ENCODE measurements at regions not wholly inside any gene's neighbourhood (a gene's known extent, or its start where the extent isn't known, plus 50 kb on each side); places are given as distances from the start of the nearest gene placed in this dataset.

- no peak for DNase-seq (ENCODE audit: low spot score)
Measured at GRCh38 chr7:136251826-136252225, 274.7 kb upstream of the MTPN start.

DNA sequence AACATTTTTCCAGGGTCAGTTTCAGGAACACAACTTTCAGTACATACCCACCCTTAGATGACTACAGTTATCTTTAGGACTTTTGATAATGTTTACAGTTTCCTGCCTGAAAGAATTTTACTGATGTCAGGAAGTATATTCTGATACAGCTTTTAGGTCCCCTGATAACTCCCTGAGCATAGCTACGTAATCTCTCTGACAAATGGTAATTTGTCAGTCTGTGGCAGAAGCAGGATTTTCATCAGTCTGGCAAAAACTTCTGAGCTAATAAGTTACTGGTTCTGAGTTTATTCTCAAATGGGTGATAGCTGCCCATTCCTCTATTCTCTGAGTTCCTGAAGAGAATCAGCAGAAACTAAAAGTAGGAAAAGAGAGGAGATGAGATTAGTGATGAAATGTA is 270.1 kb upstream of the MTPN start:
- no peak for DNase-seq (ENCODE audit: low spot score)

DNA sequence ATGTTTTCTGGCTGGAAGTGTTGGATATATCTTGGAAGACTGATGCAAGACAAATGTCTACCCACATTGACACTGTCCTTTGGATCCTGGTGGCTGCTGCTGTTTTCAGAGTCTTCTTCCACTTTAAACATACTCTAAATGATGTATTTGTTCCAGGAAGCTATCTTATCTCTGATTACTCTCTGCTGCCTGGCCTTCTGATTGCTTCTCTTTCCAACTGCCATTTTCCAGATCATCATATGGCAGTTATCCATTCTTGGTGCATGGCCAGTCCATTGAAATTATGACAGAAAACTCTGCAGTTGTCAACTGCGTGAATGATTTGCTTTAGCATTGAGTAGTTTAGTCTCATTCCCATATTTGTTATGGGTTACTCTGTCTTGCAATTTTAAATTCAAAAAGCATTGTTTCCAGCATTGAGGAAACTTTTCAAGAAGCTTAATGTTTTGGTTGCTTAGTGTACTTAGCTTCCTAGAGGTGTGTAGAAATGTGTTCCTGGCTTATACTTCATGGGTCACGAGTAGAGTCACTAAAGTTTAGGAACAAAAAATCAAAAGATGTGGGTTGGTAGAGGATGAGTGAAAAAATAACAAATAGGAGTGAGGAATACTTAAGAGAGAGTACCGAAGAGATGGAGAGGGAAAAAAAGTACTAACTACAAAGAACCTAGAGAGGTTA is 268.3 kb upstream of the MTPN start:
- no peak for DNase-seq (ENCODE audit: low spot score)

DNA sequence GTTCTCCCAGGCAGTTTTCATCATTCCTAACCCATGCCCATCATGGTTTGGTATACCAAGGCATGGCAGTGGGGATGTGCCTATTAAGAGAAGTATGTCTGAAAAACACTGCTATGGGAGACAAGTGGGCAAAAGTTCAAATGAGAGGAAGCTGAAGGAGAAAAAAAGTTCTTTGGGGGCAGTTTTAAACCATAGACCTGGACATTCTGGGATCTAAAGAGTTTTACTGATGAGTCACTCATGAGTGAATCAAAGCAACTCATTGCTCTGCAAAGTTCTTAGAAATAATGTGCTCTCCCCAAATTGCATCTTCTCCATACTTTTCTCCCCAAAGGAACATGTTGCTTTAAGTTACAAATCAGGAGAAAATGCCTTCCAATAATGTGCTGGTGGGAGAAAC is 256.9 kb upstream of the MTPN start:
- no peak for DNase-seq (ENCODE audit: low spot score)

GRCh38 chr7:136230210-136230609 is 253.1 kb upstream of the MTPN start:
- no peak for DNase-seq (ENCODE audit: low spot score)

- no peak for DNase-seq (ENCODE audit: low spot score)
Measured at GRCh38 chr7:136229790-136230189, 252.6 kb upstream of the MTPN start.

DNA sequence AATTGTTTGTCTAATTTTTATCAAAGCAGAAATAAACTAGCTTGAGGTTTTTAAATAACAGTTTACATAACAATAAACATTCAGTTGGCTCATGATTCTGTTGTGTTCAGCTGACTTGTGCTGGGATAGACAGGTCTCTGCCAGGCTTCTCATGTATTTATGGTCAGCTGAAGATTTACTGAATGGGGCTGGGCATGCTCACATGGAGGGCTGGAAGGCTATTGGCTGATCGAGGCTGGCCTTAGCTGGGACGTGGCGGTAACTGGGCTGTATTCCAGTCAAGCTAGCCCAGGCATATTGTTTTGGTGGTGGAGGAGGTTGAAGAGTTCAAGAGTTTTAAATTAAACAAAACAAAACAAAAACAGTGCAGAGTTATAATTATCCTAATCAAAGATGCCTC is 251.0 kb upstream of the MTPN start:
- DNase-seq (ENCODE audit: low spot score), result no peak

DNA sequence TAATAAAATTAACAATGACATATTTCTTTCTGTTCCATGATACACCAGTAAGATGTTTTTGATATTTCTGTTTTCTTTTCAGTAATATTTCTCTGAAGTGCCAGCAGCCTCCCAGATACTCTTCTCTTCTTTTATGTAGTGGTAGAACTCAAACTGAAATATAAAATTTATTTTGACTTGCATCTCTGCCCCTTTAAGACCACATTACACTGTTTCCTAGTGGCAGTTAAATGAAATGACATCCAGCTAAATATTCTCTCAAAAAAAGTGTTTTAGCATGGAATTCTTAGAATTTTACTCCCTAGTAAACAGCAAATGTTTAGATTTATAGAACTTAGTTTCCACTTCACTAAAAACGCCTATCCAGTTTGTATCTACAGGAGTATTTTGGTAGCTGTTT is 237.2 kb upstream of the MTPN start:
- DNase-seq (ENCODE audit: low spot score), result no peak

DNA sequence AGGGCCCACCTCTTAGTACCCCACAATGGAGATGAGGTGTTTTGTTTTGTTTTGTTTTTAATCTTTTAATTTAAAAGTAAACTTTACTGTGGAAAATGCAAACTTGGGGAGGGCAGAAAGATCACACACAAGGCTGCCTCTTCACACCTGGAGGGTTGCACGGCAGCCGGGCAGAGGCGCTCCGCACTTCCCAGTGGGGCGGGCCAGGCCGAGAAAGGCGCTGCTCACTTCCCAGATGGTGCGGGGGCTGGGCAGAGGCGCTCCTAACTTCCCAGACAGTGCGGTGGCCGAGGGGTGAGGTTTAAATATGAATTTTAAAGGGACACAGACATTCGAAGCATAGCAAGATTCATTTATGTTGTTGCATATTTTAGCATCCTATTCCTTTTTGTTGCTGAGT is 235.9 kb upstream of the MTPN start:
- DNase-seq (ENCODE audit: low spot score), result no peak

GRCh38 chr7:136210664-136211063 is 233.5 kb upstream of the MTPN start:
- DNase-seq (ENCODE audit: low spot score), result no peak

GRCh38 chr7:136210079-136210478 is 232.9 kb upstream of the MTPN start:
- DNase-seq (ENCODE audit: low spot score), result no peak

DNA sequence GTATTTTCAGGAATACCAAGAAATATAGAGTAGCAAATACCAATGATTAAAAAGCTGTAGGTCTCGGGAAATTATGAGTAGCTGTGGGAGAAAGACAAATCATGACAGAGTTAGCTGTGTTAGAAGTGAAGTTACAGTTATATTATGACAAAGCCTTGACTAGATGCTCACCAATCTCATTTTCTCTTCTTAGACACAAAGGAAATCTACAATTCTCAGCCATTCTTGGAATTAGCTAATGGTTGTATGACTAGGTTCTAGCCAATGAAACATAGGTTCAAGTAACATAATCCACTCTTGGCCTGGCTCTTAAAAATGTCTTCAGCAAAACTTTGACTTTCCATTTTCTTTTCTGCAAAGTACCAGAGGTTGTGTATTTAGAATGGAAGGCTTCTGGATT is 228.8 kb upstream of the MTPN start:
- DNase-seq (ENCODE audit: low spot score), result no peak

DNA sequence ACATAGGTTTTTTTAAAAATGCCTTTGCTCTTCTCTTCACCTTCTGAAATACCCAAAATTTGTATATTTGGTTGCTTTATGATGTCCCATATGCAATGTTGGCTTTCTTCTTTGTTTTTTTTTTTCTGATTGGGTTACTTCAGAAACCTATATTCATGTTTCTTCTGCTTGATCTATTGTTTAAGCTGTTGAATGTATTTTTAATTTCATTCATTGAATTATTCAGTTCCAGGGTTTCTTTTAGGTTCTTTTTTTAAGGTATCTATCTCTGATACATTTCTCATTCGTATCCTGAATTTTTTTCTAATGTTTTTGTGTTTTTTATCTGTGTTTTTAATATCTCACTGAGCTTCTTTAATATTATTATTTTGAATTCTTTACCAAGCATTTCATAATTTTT is 221.0 kb upstream of the MTPN start:
- no peak for DNase-seq (ENCODE audit: low spot score)

- no peak for DNase-seq (ENCODE audit: low spot score)
Measured at GRCh38 chr7:136194878-136195277, 217.7 kb upstream of the MTPN start.

- no peak for DNase-seq (ENCODE audit: low spot score)
Measured at GRCh38 chr7:136193940-136194339, 216.8 kb upstream of the MTPN start.

- DNase-seq (ENCODE audit: low spot score), result no peak
Measured at GRCh38 chr7:136189506-136189998, 212.4 kb upstream of the MTPN start.

- DNase-seq (ENCODE audit: low spot score), result no peak
Measured at GRCh38 chr7:136186281-136186680, 209.1 kb upstream of the MTPN start.

- no peak for DNase-seq (ENCODE audit: low spot score)
Measured at GRCh38 chr7:136184719-136185118, 207.6 kb upstream of the MTPN start.

DNA sequence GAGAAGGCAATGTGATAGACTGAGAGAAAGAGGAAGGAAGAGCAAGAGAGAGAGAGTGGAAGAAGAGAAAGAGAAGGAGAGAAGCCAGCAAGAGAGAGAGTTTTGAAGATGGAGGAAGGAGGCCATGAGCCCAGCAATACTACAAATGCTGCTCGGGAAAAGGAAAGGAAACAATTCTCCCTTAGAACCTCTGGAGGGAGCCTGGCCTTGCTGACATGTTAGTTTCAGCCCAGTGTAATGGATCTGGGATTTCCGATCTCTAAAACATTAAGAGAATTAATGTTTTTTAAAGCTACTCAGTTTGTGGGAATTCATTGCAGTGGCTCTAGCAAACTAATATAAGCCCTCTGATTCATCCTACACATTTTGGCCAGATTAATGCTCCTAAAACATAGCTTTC is 206.8 kb upstream of the MTPN start:
- DNase-seq (ENCODE audit: low spot score), result no peak

DNA sequence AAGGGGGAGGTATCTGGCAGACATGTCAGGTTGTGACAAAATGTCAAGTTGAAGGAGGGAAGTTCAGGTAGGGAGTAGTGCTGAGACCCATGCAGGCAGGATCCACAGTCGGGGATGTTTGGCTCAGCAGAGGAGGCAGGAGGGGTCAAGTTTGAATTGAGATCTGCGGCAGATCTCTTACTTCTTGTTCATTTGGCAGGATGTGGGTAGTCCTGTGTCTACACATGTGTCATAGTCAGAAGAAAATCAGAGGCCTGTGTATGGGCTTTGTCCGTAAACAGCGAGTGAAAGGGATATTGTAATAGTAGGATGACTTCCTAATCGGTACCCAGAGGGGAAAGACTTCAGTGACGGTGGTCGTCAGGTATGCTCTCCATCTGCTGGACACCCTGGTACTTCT is 203.8 kb upstream of the MTPN start:
- no peak for DNase-seq (ENCODE audit: low spot score)

DNA sequence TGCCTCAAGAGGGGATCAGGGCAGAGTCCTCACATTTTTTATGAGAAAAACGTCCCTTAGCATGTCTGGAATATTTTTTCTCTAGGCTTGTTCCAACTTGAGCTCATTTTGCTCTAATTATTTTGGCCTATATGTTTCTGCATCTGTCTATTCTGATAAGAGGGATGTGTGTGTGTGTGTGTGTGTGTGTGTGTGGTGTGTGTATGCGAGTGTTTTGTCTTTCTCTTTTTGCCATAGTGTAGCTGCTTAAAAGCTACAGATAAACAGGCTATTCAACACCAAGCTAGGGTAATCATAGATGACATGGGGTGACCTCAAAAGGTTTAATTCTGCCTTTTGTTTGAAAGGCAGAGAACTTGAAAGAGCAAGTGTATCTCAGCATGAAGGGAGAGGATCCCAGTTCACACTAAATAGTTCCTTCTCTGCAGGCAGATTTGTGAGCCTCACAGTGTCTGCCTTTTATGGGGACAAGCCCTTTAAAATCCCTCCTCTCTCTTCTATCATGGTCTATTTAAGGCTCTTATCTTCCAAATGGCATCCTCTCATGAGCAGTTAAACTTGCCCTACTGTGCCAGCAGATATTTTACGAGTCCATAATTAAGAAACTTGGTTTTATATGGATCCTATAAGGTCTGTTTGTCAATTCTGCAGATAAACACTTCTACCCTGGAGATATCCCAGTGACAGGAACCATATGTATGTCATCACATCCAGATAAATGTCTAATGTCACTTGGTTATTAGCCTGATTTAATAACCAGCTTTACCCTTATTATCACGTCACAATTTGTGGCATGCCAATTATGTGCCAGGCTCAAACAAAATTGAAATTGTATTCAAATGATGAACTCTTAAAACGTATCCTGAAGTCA is 202.9 kb upstream of the MTPN start:
- no peak for DNase-seq (ENCODE audit: low spot score)

GRCh38 chr7:136179154-136179553 is 202.0 kb upstream of the MTPN start:
- no peak for DNase-seq (ENCODE audit: low spot score)

DNA sequence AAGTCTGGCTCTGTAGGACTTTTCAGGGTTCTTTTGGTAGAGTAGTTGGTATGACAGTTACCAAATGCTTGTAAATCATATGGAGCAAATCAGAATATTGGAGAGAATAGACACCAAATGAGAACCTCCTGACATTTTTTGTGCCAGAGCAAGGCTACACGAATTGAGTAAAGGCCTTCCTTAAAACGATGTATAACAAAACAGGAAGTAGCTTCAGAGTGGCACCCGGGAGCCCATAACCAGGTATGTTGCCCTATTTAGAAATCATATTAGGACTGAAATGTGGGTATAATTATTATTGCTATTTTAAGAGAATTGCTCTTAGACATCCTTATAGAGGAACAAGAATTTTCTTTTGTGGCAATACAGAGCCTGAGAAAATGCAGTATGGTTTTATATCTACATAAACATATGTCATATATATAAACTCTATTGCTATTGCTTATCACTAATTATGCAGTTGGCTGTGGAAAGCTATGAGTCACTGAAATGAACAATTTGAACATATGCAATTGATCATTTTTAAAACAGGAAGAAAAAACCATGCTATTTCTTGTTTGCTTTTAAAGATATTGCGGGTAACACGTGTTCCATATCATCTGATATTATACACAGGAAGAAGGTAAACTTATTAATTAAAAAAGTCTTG is 197.4 kb upstream of the MTPN start:
- DNase-seq (ENCODE audit: low spot score), result no peak

Data from ecto neural progenitor cell (in vitro differentiated cells).